HG03097 (cell line): ENCODE measurements at regions not wholly inside any gene's neighbourhood (a gene's known extent, or its start where the extent isn't known, plus 50 kb on each side); places are given as distances from the start of the nearest gene placed in this dataset.
"Not testable (repeated sequence)": the region's sequence is repeated elsewhere in the genome, so short reads cannot be mapped to it uniquely, and the experiment has no call there.

Experiments used
- ATAC-seq: cut with Tn5 transposase; IDR thresholded peaks from one replicate; pipeline ENCODE4 v1.9.1; 2021; ENCODE audit not compliant: unreplicated experiment, low FRiP score

DNA sequence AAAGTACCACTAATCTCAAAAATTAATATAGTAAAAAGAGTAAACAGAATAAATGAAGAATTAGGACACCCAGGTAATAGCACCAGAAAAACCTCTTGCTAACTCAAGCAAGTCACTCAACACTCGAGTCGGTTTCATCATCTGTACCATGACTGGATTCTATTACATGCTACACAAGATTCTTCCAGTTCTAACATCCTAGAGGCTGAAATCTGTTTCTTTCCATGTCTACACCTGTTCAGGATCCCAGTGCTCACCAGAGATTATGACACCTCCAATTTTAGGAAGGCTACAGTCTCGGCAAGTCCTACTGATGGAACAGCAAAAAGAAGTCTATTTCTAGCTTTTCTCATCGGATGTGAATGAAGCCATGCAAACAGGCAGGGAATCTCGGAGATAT is 95.3 kb upstream of the ANK3 start:
- ATAC-seq = no peak

DNA sequence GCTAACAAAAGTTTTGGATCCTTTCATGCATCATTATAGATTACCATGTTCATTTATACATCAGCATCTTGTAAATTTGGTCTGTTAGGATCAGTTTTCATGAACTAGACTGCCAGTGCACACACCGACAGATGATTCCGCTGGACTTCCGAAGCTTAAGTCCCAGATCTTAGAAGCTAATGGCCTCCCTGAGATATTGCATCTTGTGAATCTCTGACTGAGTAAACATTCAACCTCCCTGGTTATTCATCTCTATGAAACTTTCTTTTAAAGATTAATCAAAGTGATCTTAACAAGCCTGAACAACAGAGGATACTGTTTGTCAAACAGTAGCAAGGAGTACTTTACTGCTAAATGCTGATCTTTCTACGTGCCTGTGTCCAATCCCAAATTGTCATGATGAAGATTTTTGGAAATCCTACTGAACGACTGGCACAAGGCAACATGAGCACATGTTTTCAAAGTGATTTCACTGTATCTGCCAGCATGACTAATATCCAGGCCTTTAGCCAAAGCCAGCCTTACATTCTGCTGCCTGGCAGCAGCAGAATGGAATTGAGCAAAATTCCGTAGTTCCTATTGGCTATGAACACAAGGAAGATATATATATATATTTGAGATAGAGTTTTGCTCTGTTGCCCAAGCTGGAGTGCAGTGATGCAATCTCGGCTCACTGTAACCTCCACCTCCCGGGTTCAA is 91.3 kb upstream of the ANK3 start:
- ATAC-seq = no peak

GRCh38 chr10:60479305-60480020 is 89.8 kb upstream of the ANK3 start:
- no peak for ATAC-seq

- no peak for ATAC-seq
Measured at GRCh38 chr10:60476451-60476850, 86.8 kb upstream of the ANK3 start.

DNA sequence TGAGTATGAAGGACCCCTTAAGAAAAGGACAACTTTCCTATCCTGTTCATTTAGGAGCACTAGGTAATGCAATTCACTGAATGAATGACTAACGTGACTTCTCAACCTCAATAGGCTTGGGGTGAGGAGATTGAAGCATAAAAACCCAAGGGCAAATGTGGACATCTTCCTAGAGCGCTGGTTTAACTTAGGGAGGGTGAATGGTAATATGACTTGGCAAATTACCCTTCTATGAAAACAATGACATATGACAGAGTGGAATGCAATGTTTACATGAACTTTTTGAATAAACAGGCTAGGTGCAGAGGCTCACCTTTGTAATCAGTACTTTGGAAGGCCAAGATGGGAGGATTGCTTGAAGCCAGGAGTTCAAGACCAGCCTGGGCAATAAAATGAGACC is 83.9 kb upstream of the ANK3 start:
- ATAC-seq = no peak

- ATAC-seq = no peak
Measured at GRCh38 chr10:60470091-60470490, 80.4 kb upstream of the ANK3 start.

DNA sequence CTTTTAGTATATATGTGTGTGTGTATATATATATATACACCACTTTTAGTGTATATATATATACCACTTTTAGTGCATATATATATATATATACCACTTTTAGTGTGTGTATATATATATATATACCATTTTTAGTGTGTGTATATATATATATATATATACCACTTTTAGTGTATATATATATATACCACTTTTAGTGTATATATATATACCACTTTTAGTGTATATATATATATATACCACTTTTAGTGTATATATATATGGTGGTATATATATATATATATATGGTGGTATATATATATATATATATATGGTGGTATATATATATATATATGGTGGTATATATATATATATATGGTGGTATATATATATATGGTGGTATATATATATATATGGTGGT is 79.5 kb upstream of the ANK3 start:
- not testable (repeated sequence) for ATAC-seq

DNA sequence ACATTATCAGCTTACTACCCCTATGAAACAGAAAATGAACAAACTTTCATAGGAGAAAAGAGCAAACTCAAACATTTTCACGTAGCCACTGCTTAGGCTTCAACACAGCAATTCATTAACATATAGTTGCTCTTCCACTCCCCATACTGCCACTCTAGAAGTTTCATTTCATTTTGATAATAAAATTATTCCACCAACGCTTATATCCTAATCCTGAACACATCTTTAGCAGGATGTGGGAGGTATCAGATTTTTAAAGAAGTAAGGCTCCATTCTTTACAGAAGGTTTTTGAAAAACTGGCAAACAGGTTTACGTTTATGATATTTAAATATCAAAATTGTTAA is 77.5 kb upstream of the ANK3 start:
- no peak for ATAC-seq

- ATAC-seq = no peak
Measured at GRCh38 chr10:60466267-60467201, 76.9 kb upstream of the ANK3 start.

GRCh38 chr10:60465801-60466200 is 76.1 kb upstream of the ANK3 start:
- no peak for ATAC-seq

DNA sequence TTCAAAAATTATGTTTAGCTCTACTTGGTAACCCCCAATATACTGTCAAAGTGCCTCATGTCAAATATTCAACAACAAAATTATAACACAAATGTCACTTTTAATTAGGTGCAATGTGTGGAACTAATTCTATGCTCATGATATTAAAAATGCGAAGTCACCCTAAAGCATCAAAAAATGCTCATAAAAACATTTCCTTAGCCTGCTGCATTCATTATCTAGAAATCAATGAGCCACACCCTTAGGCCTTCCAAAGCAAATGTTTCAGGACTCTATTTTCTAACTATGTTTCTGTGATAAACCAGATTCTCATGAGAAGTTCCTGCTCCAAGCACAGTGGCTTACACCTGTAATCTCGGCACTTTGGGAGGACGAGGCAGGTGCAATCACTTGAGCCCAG is 75.0 kb upstream of the ANK3 start:
- ATAC-seq = no peak

DNA sequence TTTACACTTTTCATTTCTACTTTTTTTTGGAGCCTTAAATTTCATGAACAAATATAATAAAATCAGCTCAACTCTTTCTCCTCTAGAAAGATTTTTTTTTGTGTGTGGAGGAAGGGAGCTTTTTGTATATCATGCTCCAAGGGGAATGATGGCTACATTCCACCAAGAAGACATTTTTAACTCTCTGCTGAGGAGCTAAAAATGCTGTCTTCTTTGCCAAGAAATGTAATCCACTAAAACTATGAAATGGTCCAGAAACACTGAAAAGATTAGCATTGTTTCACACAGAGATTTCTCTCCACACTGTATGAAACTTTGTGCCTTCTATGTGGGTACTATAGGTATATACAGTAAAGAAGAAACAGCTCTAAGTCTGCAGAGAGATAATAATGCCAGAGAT is 74.1 kb upstream of the ANK3 start:
- ATAC-seq = no peak

GRCh38 chr10:60461688-60462087 is 72.0 kb upstream of the ANK3 start:
- no peak for ATAC-seq

- no peak for ATAC-seq
Measured at GRCh38 chr10:60459701-60460457, 70.2 kb upstream of the ANK3 start.

DNA sequence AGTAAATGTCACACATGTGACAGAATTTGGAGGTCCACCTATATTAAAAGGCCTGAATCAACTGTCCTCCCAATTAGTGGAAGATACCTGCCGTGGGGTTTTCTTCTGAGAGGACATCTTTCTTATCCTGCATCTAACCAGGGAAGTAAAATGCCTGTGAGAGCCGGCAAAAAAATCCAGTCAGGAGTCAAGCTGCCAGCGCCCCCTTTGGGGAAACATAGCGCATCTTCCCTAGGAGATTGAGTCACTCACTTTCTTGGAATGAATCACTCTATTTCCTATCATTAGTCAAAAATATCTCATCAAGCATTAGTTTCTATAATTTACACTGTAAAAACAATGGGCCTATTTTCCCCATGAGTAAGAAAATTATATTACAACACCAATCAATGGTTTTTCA is 66.4 kb upstream of the ANK3 start:
- ATAC-seq = no peak

DNA sequence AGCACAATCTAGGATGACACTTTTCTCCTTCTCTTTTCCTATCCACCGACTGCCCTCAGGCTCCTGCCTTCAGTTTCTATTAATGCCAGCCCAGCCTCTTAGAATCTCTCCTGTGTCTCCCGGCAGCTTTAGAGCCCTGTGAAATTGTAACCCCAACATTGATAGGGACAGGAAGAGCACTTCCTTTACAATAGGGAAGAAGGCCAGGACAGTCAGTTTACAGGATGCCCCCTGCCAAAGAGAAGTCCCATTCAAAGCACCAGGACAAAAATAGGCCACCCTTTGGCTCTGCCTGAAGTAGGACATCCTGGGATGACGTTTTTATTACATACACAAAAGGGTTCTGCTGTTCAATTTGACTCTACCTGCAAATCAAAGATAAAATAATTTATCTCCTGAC is 64.7 kb upstream of the ANK3 start:
- no peak for ATAC-seq

- no peak for ATAC-seq
Measured at GRCh38 chr10:60453036-60453435, 63.4 kb upstream of the ANK3 start.

GRCh38 chr10:60450291-60450690 is 60.6 kb upstream of the ANK3 start:
- no peak for ATAC-seq

DNA sequence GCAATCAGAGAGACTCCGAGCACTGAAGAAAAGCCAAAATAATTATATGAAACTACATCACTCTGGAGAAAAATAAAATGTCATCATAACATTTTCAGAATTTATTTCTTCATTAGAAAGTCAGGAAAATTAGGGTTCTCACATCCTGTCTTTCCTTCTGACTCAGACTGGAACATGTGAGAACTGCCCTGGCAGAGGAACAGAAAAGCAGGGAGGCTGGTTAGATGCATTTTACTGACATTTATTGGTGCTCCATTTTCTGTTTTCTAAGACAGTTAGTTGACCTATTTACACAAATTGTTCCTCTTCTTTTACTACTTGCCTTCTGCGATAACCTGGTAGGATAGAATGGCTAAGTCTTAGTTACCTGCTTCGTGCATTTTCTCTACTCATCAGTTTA is 58.6 kb upstream of the ANK3 start:
- no peak for ATAC-seq

- ATAC-seq = no peak
Measured at GRCh38 chr10:60446851-60447250, 57.2 kb upstream of the ANK3 start.
